Heart right ventricle (tissue), 16 donors: ENCODE measurements at regions not wholly inside any gene's neighbourhood (a gene's known extent, or its start where the extent isn't known, plus 50 kb on each side); places are given as distances from the start of the nearest gene placed in this dataset.

Experiments
- ATAC-seq, 8 donors: fragments of 200-7000 bp; cut with Tn5 transposase; one replicate each; pipeline ENCODE4 v1.9.1; 2020; ENCODE audit warnings: mild to moderate bottlenecking in 8 of 8, moderate library complexity in 8 of 8, moderate number of reproducible peaks in 1 of 8
- DNase-seq, 2 donors: peaks; one replicate each; pipeline ENCODE4 v3.0.0-alpha.2; 2020
- H3K27ac ChIP-seq, 10 donors: fragments of 200-600 bp; sonication (generic) in 2 of 10; one replicate each; pipeline versions ENCODE4 v1.5.0 to v1.8.0; 2020 to 2022; ENCODE audit warnings: mild to moderate bottlenecking in 3 of 10
- H3K27me3 ChIP-seq, 7 donors: fragments of 200-600 bp; one replicate each; pipeline ENCODE4 v1.8.0; 2021 to 2022; ENCODE audit warnings: mild to moderate bottlenecking in 2 of 7
- H3K36me3 ChIP-seq, 9 donors: fragments of 200-600 bp; sonication (generic) in 1 of 9; one replicate each; pipeline versions ENCODE4 v1.5.0 to v1.8.0; 2020 to 2022; ENCODE audit warnings: mild to moderate bottlenecking in 2 of 9
- H3K4me1 ChIP-seq, 9 donors: fragments of 200-600 bp; sonication (generic) in 1 of 9; one replicate each; pipeline versions ENCODE4 v1.5.0 to v1.8.0; 2020 to 2022; ENCODE audit warnings: mild to moderate bottlenecking in 4 of 9
- H3K4me3 ChIP-seq, 10 donors: fragments of 200-600 bp; sonication (generic) in 2 of 10; one replicate each; pipeline versions ENCODE4 v1.5.0 to v1.8.0; 2020 to 2022; ENCODE audit warnings: mild to moderate bottlenecking in 7 of 10, moderate library complexity in 2 of 10
- H3K9me3 ChIP-seq, 11 donors: fragments of 200-600 bp in 10 of 11; sonication (generic) in 2 of 11; one replicate each; pipeline versions ENCODE4 v1.5.0 to v1.8.0; 2013 to 2022; ENCODE audit warnings: mild to moderate bottlenecking in 2 of 11, control low read depth in 1 of 11, moderate library complexity in 1 of 11
- WGBS, 2 donors: extraction: QIAGEN DNeasy Blood & Tissue Kit; methylation state at CpG; one replicate each; pipeline ENCODE4 v1.1.7; 2013; ENCODE audit warnings: inconsistent platforms in 1 of 2; 5-methylcytosine and 5-hydroxymethylcytosine counted together
- intact Hi-C, 10 donors: fragments of 100-400 bp; cut with DNase I; formaldehyde crosslinking; loops; one replicate each; pipeline versions ENCODE4 v1.11.1 to v1.14.2; 2022
- TF ChIP-seq, protein P1 (sequence below), 9 donors: fragments of 200-600 bp; sonication (generic) in 2 of 9; IDR thresholded peaks; one replicate each; pipeline versions ENCODE4 v1.5.0 to v1.8.0; 2021 to 2022; ENCODE audit warnings: antibody characterized with exemption in 9 of 9, mild to moderate bottlenecking in 5 of 9, moderate library complexity in 1 of 9
- donor health status: Arrhythmogenic right ventricular cardiomyopathy.
- donor health status: ischemic (EF 13 %, LVEDD 7.1; RV severe dilation, severe dysfunction).
- donor health status: healthy with polysubstance abuse.
- donor health status: DM: no; HTN: yes; CAD: no.
- donor health status: DM: no; HTN: no; CAD: no.
- donor health status: ischemic (EF 25% LVEDD 6.9; RV normal size, moderate dysfunction).
- donor health status: ischemic (EF 25% LVEDD 5.7; RV mildly dilated, moderate dysfunction).
- donor health status: healthy.
- donor health status: DM: yes; HTN: yes; CAD: no.
- donor health status: Ischemic cardiomyopathy.
- donor health status: ischemic (EF 35%, LVEDD 5.7; RV mildly dilated, moderate dysfunction).
- donor health status: nonischemic (EF 11% LVEDD 7.7; RV severe dilation, severe dysfunction).
- donor health status: DM: yes; HTN: yes; CAD: no.
- donor health status: PGD.
- donor health status: ischemic (EF 29% LVEDD 5.4; RV normal size, mild dysfunction).
- donor health status: nonischemic (EF 23%, LVEDD 6.1; RV moderate dilation, normal function).

DNA sequence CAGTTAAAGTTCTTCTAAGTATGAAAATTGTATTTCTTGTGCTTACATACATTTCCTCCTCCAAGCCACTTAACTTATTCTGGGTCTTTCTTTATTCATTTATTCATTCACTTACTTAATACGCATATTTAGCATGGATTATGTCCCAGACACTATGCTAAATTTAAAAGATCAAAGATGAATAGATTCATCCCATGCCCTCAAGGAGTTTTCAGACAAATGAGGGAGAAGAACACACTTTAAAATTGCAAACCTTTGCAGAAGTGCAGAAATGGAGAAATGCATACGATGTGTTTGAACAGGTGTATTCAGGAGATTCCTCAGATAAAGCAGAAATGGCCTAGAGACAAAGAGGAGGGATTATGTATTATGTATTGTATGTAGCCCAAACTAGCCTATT is 298.7 kb upstream of the SOX11 start:
- ATAC-seq (no peak), DNase-seq (no peak)
- Histone ChIP-seq H3K4me3 (no peak overlapping the region), H3K9me3 (no peaks in the 10 kb centered on the region), H3K27ac (no peak overlapping the region), H3K4me1 (no peaks in the 10 kb centered on the region), H3K36me3 (no peaks in the 10 kb centered on the region), H3K27me3 (no peaks in the 10 kb centered on the region)
- intact Hi-C loops = loop anchor here in 2 of 10 donors (5.0 to 10.0 kb wide), 2 partner anchors 124 to 521 kb away; no protein-coding TSS in a partner anchor
- 73 to 98% methylated on average over 2 of the region's 2 CpGs for WGBS, 2 donors
- TF ChIP-seq, protein P1, sequence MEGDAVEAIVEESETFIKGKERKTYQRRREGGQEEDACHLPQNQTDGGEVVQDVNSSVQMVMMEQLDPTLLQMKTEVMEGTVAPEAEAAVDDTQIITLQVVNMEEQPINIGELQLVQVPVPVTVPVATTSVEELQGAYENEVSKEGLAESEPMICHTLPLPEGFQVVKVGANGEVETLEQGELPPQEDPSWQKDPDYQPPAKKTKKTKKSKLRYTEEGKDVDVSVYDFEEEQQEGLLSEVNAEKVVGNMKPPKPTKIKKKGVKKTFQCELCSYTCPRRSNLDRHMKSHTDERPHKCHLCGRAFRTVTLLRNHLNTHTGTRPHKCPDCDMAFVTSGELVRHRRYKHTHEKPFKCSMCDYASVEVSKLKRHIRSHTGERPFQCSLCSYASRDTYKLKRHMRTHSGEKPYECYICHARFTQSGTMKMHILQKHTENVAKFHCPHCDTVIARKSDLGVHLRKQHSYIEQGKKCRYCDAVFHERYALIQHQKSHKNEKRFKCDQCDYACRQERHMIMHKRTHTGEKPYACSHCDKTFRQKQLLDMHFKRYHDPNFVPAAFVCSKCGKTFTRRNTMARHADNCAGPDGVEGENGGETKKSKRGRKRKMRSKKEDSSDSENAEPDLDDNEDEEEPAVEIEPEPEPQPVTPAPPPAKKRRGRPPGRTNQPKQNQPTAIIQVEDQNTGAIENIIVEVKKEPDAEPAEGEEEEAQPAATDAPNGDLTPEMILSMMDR (IDR thresholded peaks at IDR 0.05) = no peak

DNA sequence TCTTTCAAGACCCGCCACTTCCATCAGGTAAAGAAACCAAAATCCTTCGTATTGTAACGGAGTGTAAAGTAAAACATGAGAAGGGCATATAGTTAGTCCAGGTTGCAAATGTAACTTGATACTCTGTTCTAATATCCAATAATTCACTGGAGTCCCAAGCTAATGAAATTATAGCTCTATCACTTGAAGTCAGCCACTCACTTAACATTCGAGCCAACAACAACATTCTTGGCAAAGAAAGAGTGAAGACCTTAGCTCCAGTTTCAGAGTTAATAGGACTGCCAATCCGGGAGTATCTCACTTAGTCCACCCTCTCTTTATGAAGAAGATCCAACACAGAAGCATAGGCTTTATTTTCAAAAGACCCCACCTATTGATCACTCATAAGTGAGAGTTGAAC is 298.0 kb upstream of the SOX11 start:
- DNase-seq (no peak), ATAC-seq (no peak)
- no peak overlapping the region for H3K27ac ChIP-seq
- no peak overlapping the region for H3K4me3 ChIP-seq
- 62 to 68% methylated on average over 5 of the region's 5 CpGs for WGBS, 2 donors
- no peaks in the 10 kb centered on the region for H3K9me3 ChIP-seq
- H3K4me1 ChIP-seq = no peaks in the 10 kb centered on the region
- intact Hi-C loops = loop anchor here in 2 of 10 donors (5.0 to 10.0 kb wide), 2 partner anchors 123 to 521 kb away; no protein-coding TSS in a partner anchor
- TF ChIP-seq, protein P1 (IDR thresholded peaks at IDR 0.05) = no peak
- H3K36me3 ChIP-seq = no peaks in the 10 kb centered on the region
- H3K27me3 ChIP-seq = no peaks in the 10 kb centered on the region

GRCh38 chr2:5401115-5401657 is 291.0 kb upstream of the SOX11 start:
- H3K36me3 ChIP-seq = no peaks in the 10 kb centered on the region
- intact Hi-C loops = no loop called here
- no peaks in the 10 kb centered on the region for H3K4me1 ChIP-seq
- no peaks in the 10 kb centered on the region for H3K9me3 ChIP-seq
- TF ChIP-seq, protein P1 (IDR thresholded peaks at IDR 0.05) = no peak
- H3K27ac ChIP-seq = no peak overlapping the region
- WGBS, 2 donors = 71 to 77% methylated on average over 9 of the region's 9 CpGs
- no peak for DNase-seq
- peaks cover 0 to 4% (median 0%) of the 10 kb centered on the region in 7 donors for H3K27me3 ChIP-seq
- no peak overlapping the region for H3K4me3 ChIP-seq
- no peak for ATAC-seq

- Histone ChIP-seq H3K4me1 (no peaks in the 10 kb centered on the region), H3K9me3 (no peaks in the 10 kb centered on the region), H3K27me3 (peaks cover 0 to 4% (median 0%) of the 10 kb centered on the region in 7 donors), H3K36me3 (no peaks in the 10 kb centered on the region), H3K4me3 (no peak overlapping the region), H3K27ac (no peak overlapping the region)
- 83 to 85% methylated on average over 6 of the region's 6 CpGs for WGBS, 2 donors
- no peak for ATAC-seq
- intact Hi-C loops = no loop called here
- no peak for DNase-seq
- TF ChIP-seq, protein P1 (IDR thresholded peaks at IDR 0.05) = no peak
Measured at GRCh38 chr2:5403392-5403791, 288.8 kb upstream of the SOX11 start.
